ENCODE measurements at regions not wholly inside any gene's neighbourhood (a gene's known extent, or its start where the extent isn't known, plus 50 kb on each side); places are given as distances from the start of the nearest gene placed in this dataset.

DNA sequence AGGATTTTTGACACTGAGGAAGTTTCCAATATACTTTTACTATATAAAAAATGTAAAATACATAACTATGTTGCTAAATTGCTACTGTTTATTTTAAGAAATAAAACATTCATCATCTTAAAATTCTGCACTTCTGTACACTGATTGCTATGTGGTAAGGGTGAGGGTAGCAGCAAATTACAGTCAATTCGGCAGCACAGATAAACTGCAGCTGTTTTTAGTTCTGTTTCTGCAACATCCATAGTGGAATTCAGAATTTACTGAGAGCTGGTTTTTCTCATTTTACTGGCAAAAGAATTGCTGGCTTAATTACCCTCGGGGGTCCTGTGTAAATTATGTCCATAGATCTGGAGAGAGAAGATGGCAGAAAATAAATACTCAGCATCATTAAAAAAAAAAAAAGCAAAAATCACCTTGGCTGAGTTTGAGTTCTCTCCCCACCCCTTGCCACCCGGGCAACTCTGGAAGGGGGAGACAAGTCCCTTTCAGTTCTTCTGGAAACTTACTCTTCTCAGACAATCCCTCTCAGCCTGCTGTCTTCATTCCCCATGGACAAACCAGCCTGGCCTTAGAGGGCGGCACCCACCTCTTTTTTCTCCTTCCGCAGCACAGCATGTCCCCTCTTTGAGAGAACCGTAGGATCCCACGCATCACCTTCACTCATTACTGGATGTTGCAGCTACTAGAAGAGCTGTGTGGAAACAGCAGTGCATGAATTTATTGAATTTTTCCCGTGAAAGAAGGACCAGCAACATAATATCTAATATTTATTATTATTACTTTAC, 501.1 kb upstream of the CELF2 start:
- TF ChIP-seq CTCF (IDR thresholded peaks at IDR 0.05; ENCODE audit: low read length) = no peak
- TF ChIP-seq EZH2 (IDR thresholded peaks at IDR 0.05; ENCODE audit: borderline replicate concordance, low read length) = no peak
